H9 (cell line): ENCODE measurements at regions not wholly inside any gene's neighbourhood (a gene's known extent, or its start where the extent isn't known, plus 50 kb on each side); places are given as distances from the start of the nearest gene placed in this dataset.

Experiments used
- DNase-seq: peaks from one replicate; pipeline ENCODE4 v3.0.0-alpha.2; 2017
- H2AFZ ChIP-seq: one replicate; pipeline ENCODE4 v1.6.1; 2013; ENCODE audit warnings: mild to moderate bottlenecking, low read length, control low read depth, moderate library complexity
- H2AK5ac ChIP-seq: 2 replicates; pipeline ENCODE4 v1.6.1; 2013; ENCODE audit warnings: low read length, control low read depth, mixed read lengths; ENCODE audit not compliant: insufficient read length
- H2BK120ac ChIP-seq: one replicate; pipeline ENCODE4 v1.6.1; 2013; ENCODE audit warnings: low read depth, mild to moderate bottlenecking, low read length, control low read depth, inconsistent platforms; ENCODE audit not compliant: poor library complexity, severe bottlenecking
- H2BK12ac ChIP-seq: 2 replicates; pipeline ENCODE4 v1.6.1; 2013; ENCODE audit warnings: low read length, control low read depth, mixed read lengths, low read depth; ENCODE audit not compliant: insufficient read length
- H2BK15ac ChIP-seq: 2 replicates; pipeline ENCODE4 v1.6.1; 2013; ENCODE audit warnings: low read depth, low read length, control low read depth
- H2BK20ac ChIP-seq: one replicate; pipeline ENCODE4 v1.6.1; 2013; ENCODE audit warnings: low read depth, mild to moderate bottlenecking, low read length, control low read depth, inconsistent platforms; ENCODE audit not compliant: poor library complexity, severe bottlenecking
- H2BK5ac ChIP-seq: 2 replicates; pipeline ENCODE4 v1.6.1; 2013; ENCODE audit warnings: low read length, control low read depth, mixed read lengths; ENCODE audit not compliant: insufficient read length
- H3K14ac ChIP-seq: 2 replicates; pipeline ENCODE4 v1.6.1; 2013; ENCODE audit warnings: low read length, control low read depth; ENCODE audit not compliant: insufficient read depth
- H3K18ac ChIP-seq: 2 replicates; pipeline ENCODE4 v1.6.1; 2013; ENCODE audit warnings: low read depth, mild to moderate bottlenecking, mixed read lengths, low read length, control low read depth; ENCODE audit not compliant: insufficient read length
- H3K23ac ChIP-seq: 2 replicates; pipeline ENCODE4 v1.6.1; 2013; ENCODE audit warnings: low read length, control low read depth, mixed read lengths, low read depth; ENCODE audit not compliant: insufficient read length
- H3K23me2 ChIP-seq: 2 replicates; pipeline ENCODE4 v1.6.1; 2013; ENCODE audit warnings: low read depth, mild to moderate bottlenecking, mixed read lengths, low read length, control low read depth; ENCODE audit not compliant: insufficient read length, poor library complexity, severe bottlenecking
- H3K27ac ChIP-seq: 2 replicates; pipeline ENCODE4 v1.5.1; 2013; ENCODE audit warnings: low read length, control low read depth, mixed read lengths, low read depth; ENCODE audit not compliant: insufficient read length
- H3K27me3 ChIP-seq: 2 replicates; pipeline ENCODE4 v1.6.1; 2013; ENCODE audit warnings: low read length, control low read depth, inconsistent platforms; ENCODE audit not compliant: insufficient read depth
- H3K4ac ChIP-seq: 2 replicates; pipeline ENCODE4 v1.6.1; 2013; ENCODE audit warnings: low read depth, mild to moderate bottlenecking, control low read depth, inconsistent platforms, low read length, moderate library complexity
- H3K4me1 ChIP-seq: 2 replicates; pipeline ENCODE4 v1.6.1; 2013; ENCODE audit warnings: low read length, control low read depth, inconsistent platforms; ENCODE audit not compliant: insufficient read depth
- H3K4me2 ChIP-seq: 2 replicates; pipeline ENCODE4 v1.6.1; 2013; ENCODE audit warnings: low read length, control low read depth, mixed read lengths; ENCODE audit not compliant: insufficient read length, insufficient read depth
- H3K56ac ChIP-seq: 2 replicates; pipeline ENCODE4 v1.6.1; 2013; ENCODE audit warnings: low read depth, mild to moderate bottlenecking, mixed read lengths, low read length, control low read depth; ENCODE audit not compliant: insufficient read length
- H3K79me1 ChIP-seq: 2 replicates; pipeline ENCODE4 v1.6.1; 2013; ENCODE audit warnings: low read depth, mild to moderate bottlenecking, moderate library complexity, low read length, control low read depth, inconsistent platforms; ENCODE audit not compliant: insufficient read depth, poor library complexity, severe bottlenecking
- H3K79me2 ChIP-seq: 2 replicates; pipeline ENCODE4 v1.6.1; 2013; ENCODE audit warnings: low read length, control low read depth, inconsistent platforms; ENCODE audit not compliant: insufficient read depth
- H3K9ac ChIP-seq: 2 replicates; pipeline ENCODE4 v1.6.1; 2013; ENCODE audit warnings: low read length, control low read depth, mixed read lengths; ENCODE audit not compliant: insufficient read length; ENCODE audit errors: extremely low read depth
- H3K9me3 ChIP-seq: one replicate; pipeline ENCODE4 v1.6.1; 2013; ENCODE audit warnings: low read depth, low read length, inconsistent platforms; ENCODE audit not compliant: control insufficient read depth
- H3T11ph ChIP-seq: one replicate; pipeline ENCODE4 v1.6.1; 2013; ENCODE audit warnings: mild to moderate bottlenecking, low read length, control low read depth, inconsistent platforms
- H4K20me1 ChIP-seq: one replicate; pipeline ENCODE4 v1.6.1; 2013; ENCODE audit not compliant: control insufficient read depth, insufficient read length, insufficient read depth
- H4K5ac ChIP-seq: 2 replicates; pipeline ENCODE4 v1.6.1; 2013; ENCODE audit warnings: low read depth, mild to moderate bottlenecking, mixed read lengths, low read length, control low read depth; ENCODE audit not compliant: insufficient read length
- H4K8ac ChIP-seq: replicated peaks from 2 replicates; pipeline ENCODE4 v1.6.1; 2013; ENCODE audit warnings: low read length, control low read depth, mixed read lengths, low read depth; ENCODE audit not compliant: insufficient read length
- H4K91ac ChIP-seq: 2 replicates; pipeline ENCODE4 v1.6.1; 2013; ENCODE audit warnings: low read depth, mild to moderate bottlenecking, moderate library complexity, mixed read lengths, low read length, control low read depth; ENCODE audit not compliant: insufficient read length
- H3K27ac Mint-ChIP-seq, 3 experiments: 2 replicates in 2 of 3; 3 replicates in 1 of 3; pipeline ENCODE4 v1.8.0; 2020 to 2021; ENCODE audit warnings: mixed read lengths in 3 of 3, mild to moderate bottlenecking in 1 of 3, moderate library complexity in 1 of 3
- H3K27me3 Mint-ChIP-seq: 2 replicates; pipeline ENCODE4 v1.8.0; 2021; ENCODE audit warnings: low read depth, mild to moderate bottlenecking, moderate library complexity, mixed read lengths
- H3K36me3 Mint-ChIP-seq, 3 experiments: 2 replicates in 2 of 3; 3 replicates in 1 of 3; pipeline ENCODE4 v1.8.0; 2020 to 2021; ENCODE audit warnings: low read depth in 3 of 3, mixed read lengths in 3 of 3; ENCODE audit not compliant: insufficient read depth in 1 of 3
- H3K4me1 Mint-ChIP-seq, 2 experiments: 2 replicates each; pipeline ENCODE4 v1.8.0; 2020; ENCODE audit warnings: mixed read lengths in 2 of 2
- H3K4me3 Mint-ChIP-seq, 2 experiments: 2 replicates in 1 of 2; 3 replicates in 1 of 2; pipeline ENCODE4 v1.8.0; 2020 to 2021; ENCODE audit warnings: mild to moderate bottlenecking in 2 of 2, mixed read lengths in 2 of 2, moderate library complexity in 1 of 2
- H3K9me3 Mint-ChIP-seq, 2 experiments: 2 replicates in 1 of 2; 3 replicates in 1 of 2; pipeline ENCODE4 v1.8.0; 2020; ENCODE audit warnings: mild to moderate bottlenecking in 2 of 2, mixed read lengths in 2 of 2, moderate library complexity in 1 of 2
- WGBS: extraction: QIAGEN DNeasy Blood & Tissue Kit; methylation state at CpG from one replicate; pipeline ENCODE4 v1.1.7; 2013; ENCODE audit warnings: missing lambda C conversion rate, low lambda C conversion rate, mixed read lengths; ENCODE audit not compliant: insufficient read length; ENCODE audit errors: extremely low coverage; 5-methylcytosine and 5-hydroxymethylcytosine counted together
- TF ChIP-seq, protein P1 (sequence below): fragments of 200-600 bp; sonication (generic); conservative IDR thresholded peaks from 3 replicates; pipeline ENCODE4 v1.8.0; 2021; ENCODE audit warnings: antibody characterized with exemption, mild to moderate bottlenecking

DNA sequence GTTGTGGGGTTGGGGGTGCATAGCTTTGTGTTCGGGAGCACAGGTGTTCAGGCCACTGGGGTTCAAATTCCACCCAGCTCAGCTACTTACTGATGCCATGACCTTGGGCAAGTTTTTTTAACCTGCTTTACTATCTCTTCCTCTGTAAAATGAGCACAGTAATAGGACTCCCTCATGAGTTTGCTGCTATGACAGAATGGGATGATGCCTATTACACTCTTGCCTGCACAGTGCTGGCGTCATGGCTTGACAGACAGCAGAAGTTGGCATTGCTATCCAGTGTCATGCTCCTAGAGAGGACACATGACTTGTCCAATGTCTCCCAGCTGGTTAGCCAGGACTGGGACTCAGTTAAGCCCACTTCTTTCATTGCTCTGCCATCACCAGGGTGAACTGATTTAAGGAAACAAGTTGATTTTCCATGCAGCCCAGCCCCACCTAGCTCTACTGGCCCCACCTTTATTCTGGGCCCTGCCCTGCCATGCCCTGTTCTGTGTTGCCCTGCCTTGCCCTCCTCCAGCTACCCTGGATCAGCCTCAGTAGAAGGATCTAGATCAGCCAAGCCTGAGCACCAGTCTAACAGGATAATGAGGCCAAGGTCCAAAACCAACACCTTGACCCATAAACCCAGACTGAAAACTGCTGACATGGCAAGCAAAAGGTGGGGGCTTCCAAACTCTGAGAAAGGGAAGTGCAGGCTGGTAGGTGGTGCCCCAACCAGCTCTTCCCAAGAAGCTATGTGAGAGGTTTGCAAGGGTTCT, 155.8 kb upstream of the ATP11B start:
- no peak overlapping the region for H4K8ac ChIP-seq
- no peak overlapping the region for H3K18ac ChIP-seq
- H3K4me1 ChIP-seq = no peaks in the 10 kb centered on the region
- Mint-ChIP-seq H3K27me3 (no peaks in the 10 kb centered on the region; the same call in none of the 2 replicates), H3K9me3 (peaks cover 2 to 4% of the 10 kb centered on the region in 2 experiments; a peak in 2 of 5 replicates), H3K4me3 (no peak overlapping the region), H3K4me1 (peaks cover 2 to 8% of the 10 kb centered on the region in 2 experiments; a peak in 2 of 4 replicates), H3K27ac (no peak overlapping the region; a peak in 2 of 7 replicates), H3K36me3 (peaks cover 0 to 5% (median 0%) of the 10 kb centered on the region in 3 experiments; a peak in 2 of 7 replicates)
- DNase-seq = no peak
- H2BK15ac ChIP-seq = no peak overlapping the region
- no peak overlapping the region for H2BK12ac ChIP-seq
- WGBS = no CpG with 5 or more reads among the region's 2 CpGs
- H3K9me3 ChIP-seq = no peaks in the 10 kb centered on the region
- no peak overlapping the region for H2AFZ ChIP-seq
- H3K9ac ChIP-seq = no peak overlapping the region
- H2AK5ac ChIP-seq = no peak overlapping the region
- H3K14ac ChIP-seq = no peak overlapping the region; the same call in 1 of the 2 replicates
- H3K23me2 ChIP-seq = no peaks in the 10 kb centered on the region
- no peaks in the 10 kb centered on the region for H3K79me1 ChIP-seq
- H3K27me3 ChIP-seq = no peaks in the 10 kb centered on the region
- no peaks in the 10 kb centered on the region for H3K79me2 ChIP-seq
- no peak overlapping the region for H3K4ac ChIP-seq
- H4K20me1 ChIP-seq = no peaks in the 10 kb centered on the region
- no peak overlapping the region for H3K56ac ChIP-seq
- no peak overlapping the region for H2BK120ac ChIP-seq
- no peak overlapping the region for H3T11ph ChIP-seq
- H2BK5ac ChIP-seq = no peak overlapping the region
- H3K4me2 ChIP-seq = no peak overlapping the region
- H3K23ac ChIP-seq = no peak overlapping the region
- no peak overlapping the region for H3K27ac ChIP-seq
- H4K91ac ChIP-seq = no peak overlapping the region
- H2BK20ac ChIP-seq = no peak overlapping the region
- TF ChIP-seq, protein P1, sequence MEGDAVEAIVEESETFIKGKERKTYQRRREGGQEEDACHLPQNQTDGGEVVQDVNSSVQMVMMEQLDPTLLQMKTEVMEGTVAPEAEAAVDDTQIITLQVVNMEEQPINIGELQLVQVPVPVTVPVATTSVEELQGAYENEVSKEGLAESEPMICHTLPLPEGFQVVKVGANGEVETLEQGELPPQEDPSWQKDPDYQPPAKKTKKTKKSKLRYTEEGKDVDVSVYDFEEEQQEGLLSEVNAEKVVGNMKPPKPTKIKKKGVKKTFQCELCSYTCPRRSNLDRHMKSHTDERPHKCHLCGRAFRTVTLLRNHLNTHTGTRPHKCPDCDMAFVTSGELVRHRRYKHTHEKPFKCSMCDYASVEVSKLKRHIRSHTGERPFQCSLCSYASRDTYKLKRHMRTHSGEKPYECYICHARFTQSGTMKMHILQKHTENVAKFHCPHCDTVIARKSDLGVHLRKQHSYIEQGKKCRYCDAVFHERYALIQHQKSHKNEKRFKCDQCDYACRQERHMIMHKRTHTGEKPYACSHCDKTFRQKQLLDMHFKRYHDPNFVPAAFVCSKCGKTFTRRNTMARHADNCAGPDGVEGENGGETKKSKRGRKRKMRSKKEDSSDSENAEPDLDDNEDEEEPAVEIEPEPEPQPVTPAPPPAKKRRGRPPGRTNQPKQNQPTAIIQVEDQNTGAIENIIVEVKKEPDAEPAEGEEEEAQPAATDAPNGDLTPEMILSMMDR = no peak
- H4K5ac ChIP-seq = no peak overlapping the region
